Peyer's patch (tissue), 4 donors: ENCODE measurements at regions not wholly inside any gene's neighbourhood (a gene's known extent, or its start where the extent isn't known, plus 50 kb on each side); places are given as distances from the start of the nearest gene placed in this dataset.

Experiments used
- DNase-seq, 3 donors: peaks; one replicate each; pipeline ENCODE4 v3.0.0-alpha.2; 2017 to 2019
- H3K27ac ChIP-seq, 4 donors: fragments of 200-600 bp; sonication (generic); one replicate each; pipeline ENCODE4 v1.5.1; 2016 to 2019
- H3K27me3 ChIP-seq, 2 donors: fragments of 200-600 bp; sonication (generic); one replicate each; pipeline ENCODE4 v1.5.1; 2019
- H3K36me3 ChIP-seq, 3 donors: fragments of 200-600 bp; sonication (generic); one replicate each; pipeline ENCODE4 v1.5.1; 2016 to 2019
- H3K4me1 ChIP-seq, 4 donors: fragments of 200-600 bp; sonication (generic); one replicate each; pipeline ENCODE4 v1.5.1; 2016 to 2019
- H3K4me3 ChIP-seq, 4 donors: fragments of 200-600 bp; sonication (generic); 1 replicate in 3 of 4; 2 replicates in 1 of 4; pipeline ENCODE4 v1.5.1; 2016 to 2019; ENCODE audit warnings: mild to moderate bottlenecking in 1 of 4
- H3K9me3 ChIP-seq, 4 donors: fragments of 200-600 bp; sonication (generic); one replicate each; pipeline ENCODE4 v1.5.1; 2016 to 2019; ENCODE audit warnings: mild to moderate bottlenecking in 1 of 4
- CTCF ChIP-seq, 6 experiments: fragments of 450-650 bp in 4 of 6; fragments of 200-600 bp in 2 of 6; sonication (generic) in 1 of 6; IDR thresholded peaks; one replicate each; pipeline ENCODE4 v1.5.1; 2017 to 2019; ENCODE audit warnings: antibody characterized with exemption in 6 of 6, mild to moderate bottlenecking in 3 of 6, moderate library complexity in 1 of 6
- POLR2A ChIP-seq, 2 donors: fragments of 450-650 bp; IDR thresholded peaks; one replicate each; pipeline ENCODE4 v1.5.1; 2017; ENCODE audit warnings: antibody characterized with exemption in 2 of 2, mild to moderate bottlenecking in 2 of 2, moderate library complexity in 2 of 2

- Histone ChIP-seq H3K4me3 (no peak overlapping the region), H3K27ac (no peak overlapping the region), H3K36me3 (no peaks in the 10 kb centered on the region), H3K27me3 (no peaks in the 10 kb centered on the region), H3K9me3 (no peaks in the 10 kb centered on the region), H3K4me1 (no peaks in the 10 kb centered on the region)
- TF ChIP-seq CTCF (IDR thresholded peaks at IDR 0.05): no peak
- no peak for TF ChIP-seq POLR2A (IDR thresholded peaks at IDR 0.05)
- no peak for DNase-seq
Observed at GRCh38 chr3:102686792-102687191, 252.0 kb downstream of the ZPLD1 start.

GRCh38 chr3:102687851-102688555, 253.2 kb downstream of the ZPLD1 start:
- H3K36me3 ChIP-seq: no peaks in the 10 kb centered on the region
- DNase-seq: no peak
- no peaks in the 10 kb centered on the region for H3K27me3 ChIP-seq
- no peak for TF ChIP-seq POLR2A (IDR thresholded peaks at IDR 0.05)
- no peak for TF ChIP-seq CTCF (IDR thresholded peaks at IDR 0.05)
- no peaks in the 10 kb centered on the region for H3K9me3 ChIP-seq
- H3K27ac ChIP-seq: no peak overlapping the region
- H3K4me1 ChIP-seq: no peaks in the 10 kb centered on the region
- no peak overlapping the region for H3K4me3 ChIP-seq

- DNase-seq: no peak
- no peaks in the 10 kb centered on the region for H3K9me3 ChIP-seq
- no peaks in the 10 kb centered on the region for H3K36me3 ChIP-seq
- H3K4me1 ChIP-seq: no peaks in the 10 kb centered on the region
- no peaks in the 10 kb centered on the region for H3K27me3 ChIP-seq
- TF ChIP-seq POLR2A (IDR thresholded peaks at IDR 0.05) (no peak), CTCF (IDR thresholded peaks at IDR 0.05) (no peak)
- H3K4me3 ChIP-seq: no peak overlapping the region
- no peak overlapping the region for H3K27ac ChIP-seq
Observed at GRCh38 chr3:102688556-102688930, 253.7 kb downstream of the ZPLD1 start.

DNA sequence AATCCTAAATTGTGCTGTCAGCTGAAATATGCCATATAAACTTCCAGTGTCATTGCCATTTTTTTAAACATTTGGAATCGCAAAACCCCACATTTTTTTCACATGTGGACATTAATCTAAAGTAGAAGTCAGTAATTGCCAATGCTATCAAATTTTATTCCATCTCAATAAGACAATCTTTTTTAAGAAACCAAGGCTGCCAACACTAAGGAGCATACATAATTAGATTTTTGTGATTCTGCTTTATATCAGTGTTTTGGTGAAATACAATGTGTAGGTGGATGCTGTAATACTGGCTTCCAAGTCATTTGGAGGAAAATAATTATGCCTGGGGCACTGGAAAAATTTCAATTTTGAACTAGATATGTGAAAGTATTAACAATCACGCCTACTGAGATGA, 256.7 kb downstream of the ZPLD1 start:
- Histone ChIP-seq H3K27ac (no peak overlapping the region), H3K36me3 (no peaks in the 10 kb centered on the region), H3K4me3 (no peak overlapping the region), H3K9me3 (no peaks in the 10 kb centered on the region), H3K4me1 (no peaks in the 10 kb centered on the region), H3K27me3 (no peaks in the 10 kb centered on the region)
- TF ChIP-seq POLR2A (IDR thresholded peaks at IDR 0.05): no peak
- TF ChIP-seq CTCF (IDR thresholded peaks at IDR 0.05): no peak
- DNase-seq: no peak

DNA sequence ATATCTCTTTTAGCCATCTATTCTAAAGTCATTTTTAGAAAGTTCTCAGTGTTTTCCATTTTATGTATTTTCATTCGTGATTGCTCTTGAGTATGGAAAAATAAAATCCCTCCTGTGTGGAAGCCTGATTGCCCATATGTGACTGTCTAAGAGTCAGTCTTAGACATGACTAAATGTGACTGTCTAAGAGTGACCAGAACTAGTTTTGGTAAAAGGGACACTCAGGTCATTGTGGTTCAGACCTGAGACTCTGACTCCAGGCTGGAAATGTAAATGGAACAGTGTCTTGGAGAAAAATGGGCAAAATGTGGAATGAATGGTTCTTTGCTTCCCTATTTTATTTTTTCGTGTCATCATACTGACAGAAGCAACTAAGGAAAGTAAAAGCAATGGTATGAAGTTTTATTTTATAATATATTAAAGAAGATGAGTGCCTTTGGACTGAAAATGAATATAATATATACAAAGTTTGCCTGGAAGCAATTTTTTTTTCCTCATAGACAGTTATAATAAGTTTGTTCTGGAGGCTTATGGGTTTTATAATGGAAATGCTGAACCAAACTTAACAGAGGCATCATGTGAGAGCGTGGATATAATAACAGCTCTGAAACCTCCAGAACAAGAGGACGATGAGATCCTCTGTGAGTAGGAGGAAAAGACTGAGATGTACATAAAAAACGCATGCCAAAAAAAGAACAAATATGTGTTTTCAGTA, 264.4 kb downstream of the ZPLD1 start:
- no peaks in the 10 kb centered on the region for H3K4me1 ChIP-seq
- no peak for TF ChIP-seq CTCF (IDR thresholded peaks at IDR 0.05)
- no peak for TF ChIP-seq POLR2A (IDR thresholded peaks at IDR 0.05)

More for the DNA sequence above, 264.4 kb downstream of the ZPLD1 start:
- Histone ChIP-seq H3K4me3 (no peak overlapping the region), H3K36me3 (no peaks in the 10 kb centered on the region), H3K27me3 (no peaks in the 10 kb centered on the region), H3K9me3 (no peaks in the 10 kb centered on the region), H3K27ac (no peak overlapping the region)
- DNase-seq: no peak
